ENCODE measurements at regions not wholly inside any gene's neighbourhood (a gene's known extent, or its start where the extent isn't known, plus 50 kb on each side); places are given as distances from the start of the nearest gene placed in this dataset.

DNA sequence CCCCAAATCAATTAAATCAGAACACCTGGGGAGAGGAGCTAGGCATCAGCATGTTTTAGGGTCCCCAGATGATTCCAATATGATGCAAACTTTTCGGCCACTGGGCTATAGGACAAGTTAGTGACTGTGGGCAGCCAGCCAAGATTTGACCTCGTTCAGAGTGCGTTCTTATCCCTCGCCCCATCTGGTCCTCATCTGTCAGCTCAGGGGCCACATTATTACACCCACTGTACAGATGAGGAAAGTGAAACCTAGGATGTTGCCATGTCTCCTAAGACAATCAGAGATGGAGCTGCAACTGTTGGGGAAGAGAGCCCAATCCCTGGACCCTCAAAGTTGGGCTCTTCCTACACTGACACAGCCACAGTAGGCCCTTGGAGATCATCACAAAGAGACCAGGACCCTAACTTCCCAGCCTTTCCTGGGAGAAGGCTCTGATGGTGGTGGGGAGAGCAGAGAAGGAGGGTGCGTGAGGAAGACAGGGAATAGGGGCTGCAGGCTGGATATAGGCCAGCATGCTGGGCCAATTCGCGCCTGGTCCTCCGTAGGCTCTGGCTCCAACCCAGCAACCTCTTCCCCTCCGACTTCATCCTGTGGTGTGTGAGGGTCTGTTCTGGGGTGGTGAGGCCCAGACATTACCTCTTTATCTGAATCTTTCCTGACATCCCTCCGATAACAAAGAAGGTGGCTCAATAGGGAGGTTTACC lies 109.4 kb upstream of the ZMIZ1 start:
- H3K27me3 Mint-ChIP-seq (ENCODE audit: unreplicated experiment): peaks cover 7% of the 10 kb centered on the region
- H3K4me1 Mint-ChIP-seq (ENCODE audit: low read depth, unreplicated experiment): peaks cover 7% of the 10 kb centered on the region
- DNase-seq: no peak
- no peak overlapping the region for H3K27ac Mint-ChIP-seq (ENCODE audit: unreplicated experiment)
- H3K4me3 Mint-ChIP-seq (ENCODE audit: unreplicated experiment): no peak overlapping the region
- TF ChIP-seq, protein P1, sequence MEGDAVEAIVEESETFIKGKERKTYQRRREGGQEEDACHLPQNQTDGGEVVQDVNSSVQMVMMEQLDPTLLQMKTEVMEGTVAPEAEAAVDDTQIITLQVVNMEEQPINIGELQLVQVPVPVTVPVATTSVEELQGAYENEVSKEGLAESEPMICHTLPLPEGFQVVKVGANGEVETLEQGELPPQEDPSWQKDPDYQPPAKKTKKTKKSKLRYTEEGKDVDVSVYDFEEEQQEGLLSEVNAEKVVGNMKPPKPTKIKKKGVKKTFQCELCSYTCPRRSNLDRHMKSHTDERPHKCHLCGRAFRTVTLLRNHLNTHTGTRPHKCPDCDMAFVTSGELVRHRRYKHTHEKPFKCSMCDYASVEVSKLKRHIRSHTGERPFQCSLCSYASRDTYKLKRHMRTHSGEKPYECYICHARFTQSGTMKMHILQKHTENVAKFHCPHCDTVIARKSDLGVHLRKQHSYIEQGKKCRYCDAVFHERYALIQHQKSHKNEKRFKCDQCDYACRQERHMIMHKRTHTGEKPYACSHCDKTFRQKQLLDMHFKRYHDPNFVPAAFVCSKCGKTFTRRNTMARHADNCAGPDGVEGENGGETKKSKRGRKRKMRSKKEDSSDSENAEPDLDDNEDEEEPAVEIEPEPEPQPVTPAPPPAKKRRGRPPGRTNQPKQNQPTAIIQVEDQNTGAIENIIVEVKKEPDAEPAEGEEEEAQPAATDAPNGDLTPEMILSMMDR (IDR thresholded peaks at IDR 0.05; ENCODE audit: partially characterized antibody, unreplicated experiment): no peak
- H3K36me3 Mint-ChIP-seq (ENCODE audit: unreplicated experiment): no peaks in the 10 kb centered on the region
- peaks cover 11% of the 10 kb centered on the region for H3K9me3 Mint-ChIP-seq (ENCODE audit: unreplicated experiment)

DNA sequence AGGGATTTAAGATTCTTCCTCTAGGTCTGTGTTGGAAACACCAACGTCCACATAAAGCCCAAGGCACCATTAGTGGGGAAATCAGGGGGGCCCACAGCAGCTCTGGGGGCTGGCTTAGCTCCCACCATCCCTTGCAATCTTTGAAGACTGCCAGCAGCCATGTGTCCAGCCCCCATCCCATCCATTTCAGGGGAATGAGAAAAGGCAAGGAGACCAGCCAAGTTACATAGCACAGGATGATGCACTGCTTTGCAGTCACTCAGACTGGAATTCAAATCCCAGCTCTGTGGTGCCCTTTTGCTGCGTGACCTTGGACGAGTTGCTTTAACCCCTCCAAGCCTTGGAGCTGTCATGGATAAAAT lies 108.9 kb upstream of the ZMIZ1 start:
- peaks cover 9% of the 10 kb centered on the region for H3K27me3 Mint-ChIP-seq (ENCODE audit: unreplicated experiment)
- peaks cover 12% of the 10 kb centered on the region for H3K4me1 Mint-ChIP-seq (ENCODE audit: low read depth, unreplicated experiment)
- H3K4me3 Mint-ChIP-seq (ENCODE audit: unreplicated experiment): no peak overlapping the region
- TF ChIP-seq, protein P1 (IDR thresholded peaks at IDR 0.05; ENCODE audit: partially characterized antibody, unreplicated experiment): no peak
- no peak for DNase-seq
- H3K9me3 Mint-ChIP-seq (ENCODE audit: unreplicated experiment): peaks cover 11% of the 10 kb centered on the region
- H3K27ac Mint-ChIP-seq (ENCODE audit: unreplicated experiment): no peak overlapping the region
- no peaks in the 10 kb centered on the region for H3K36me3 Mint-ChIP-seq (ENCODE audit: unreplicated experiment)

- H3K27ac Mint-ChIP-seq (ENCODE audit: unreplicated experiment): no peak overlapping the region
- TF ChIP-seq, protein P1 (IDR thresholded peaks at IDR 0.05; ENCODE audit: partially characterized antibody, unreplicated experiment): no peak
- no peak for DNase-seq
Measured at GRCh38 chr10:78960316-78960800, 108.4 kb upstream of the ZMIZ1 start.

DNA sequence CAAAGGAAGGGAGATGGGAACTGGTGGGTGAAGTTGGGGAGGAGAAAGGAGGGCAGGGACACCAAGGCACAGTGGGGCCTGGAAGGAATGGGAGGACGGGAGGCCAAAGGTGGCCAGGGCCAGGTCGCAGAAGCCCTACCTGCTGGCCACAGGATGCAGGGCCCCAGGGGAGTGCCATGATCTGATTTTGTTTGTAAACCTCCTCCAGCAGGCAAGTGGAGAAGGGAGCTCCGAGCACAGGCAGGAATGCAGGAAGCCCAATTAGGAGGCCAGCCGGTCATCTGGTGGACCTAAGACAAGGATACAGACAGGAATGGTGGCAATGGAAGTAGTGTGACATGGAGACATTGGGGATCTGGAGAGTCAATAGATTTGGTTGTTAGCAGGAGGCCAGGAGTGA lies 107.0 kb upstream of the ZMIZ1 start:
- TF ChIP-seq, protein P1 (IDR thresholded peaks at IDR 0.05; ENCODE audit: partially characterized antibody, unreplicated experiment): no peak
- Mint-ChIP-seq H3K36me3 (ENCODE audit: unreplicated experiment) (no peaks in the 10 kb centered on the region), H3K9me3 (ENCODE audit: unreplicated experiment) (peaks cover 11% of the 10 kb centered on the region), H3K27ac (ENCODE audit: unreplicated experiment) (no peak overlapping the region), H3K4me1 (ENCODE audit: low read depth, unreplicated experiment) (peaks cover 24% of the 10 kb centered on the region), H3K4me3 (ENCODE audit: unreplicated experiment) (no peak overlapping the region), H3K27me3 (ENCODE audit: unreplicated experiment) (peaks cover 11% of the 10 kb centered on the region)
- DNase-seq: no peak

More at GRCh38 chr10:78960316-78960800, 108.4 kb upstream of the ZMIZ1 start:
- Mint-ChIP-seq H3K4me3 (ENCODE audit: unreplicated experiment) (no peak overlapping the region), H3K4me1 (ENCODE audit: low read depth, unreplicated experiment) (peaks cover 13% of the 10 kb centered on the region), H3K36me3 (ENCODE audit: unreplicated experiment) (no peaks in the 10 kb centered on the region), H3K9me3 (ENCODE audit: unreplicated experiment) (peaks cover 11% of the 10 kb centered on the region), H3K27me3 (ENCODE audit: unreplicated experiment) (peaks cover 9% of the 10 kb centered on the region)
